Right lobe of liver (tissue), 4 donors: ENCODE measurements at regions not wholly inside any gene's neighbourhood (a gene's known extent, or its start where the extent isn't known, plus 50 kb on each side); places are given as distances from the start of the nearest gene placed in this dataset.

Experiments
- CTCF ChIP-seq, 4 donors: fragments of 200-600 bp in 3 of 4; fragments of 450-650 bp in 1 of 4; IDR thresholded peaks; one replicate each; pipeline versions ENCODE4 v1.5.1 to v1.8.0; 2016 to 2022; ENCODE audit warnings: antibody characterized with exemption in 4 of 4, mild to moderate bottlenecking in 2 of 4
- POLR2A ChIP-seq: fragments of 450-650 bp; IDR thresholded peaks from one replicate; pipeline ENCODE4 v1.6.1; 2017; ENCODE audit warnings: antibody characterized with exemption, mild to moderate bottlenecking
- donor health status: DM: no; HTN: no; CAD: no.
- donor health status: DM: no; HTN: no; CAD: no.
- donor health status: DM: no; HTN: yes; CAD: no.

GRCh38 chrY:15779891-15780290, 1255.6 kb downstream of the NLGN4Y start:
- TF ChIP-seq POLR2A (no peak), CTCF (IDR thresholded peaks at IDR 0.05) (no peak)
